GM12865 (cell line): ENCODE measurements at regions not wholly inside any gene's neighbourhood (a gene's known extent, or its start where the extent isn't known, plus 50 kb on each side); places are given as distances from the start of the nearest gene placed in this dataset.

Experiments used
- DNase-seq: peaks from one replicate; pipeline ENCODE4 v3.0.0; 2010; ENCODE audit warnings: low read depth
- H3K4me3 ChIP-seq: 2 replicates; pipeline ENCODE4 v1.5.1; 2011; ENCODE audit warnings: mild to moderate bottlenecking, low read depth, low read length, control low read depth
- TF ChIP-seq, protein P1 (sequence below): IDR thresholded peaks from 2 replicates; pipeline ENCODE4 v1.5.1; 2011; ENCODE audit warnings: low read length, control low read depth, low read depth, inconsistent platforms; ENCODE audit not compliant: insufficient read depth; ENCODE audit errors: missing control alignments

DNA sequence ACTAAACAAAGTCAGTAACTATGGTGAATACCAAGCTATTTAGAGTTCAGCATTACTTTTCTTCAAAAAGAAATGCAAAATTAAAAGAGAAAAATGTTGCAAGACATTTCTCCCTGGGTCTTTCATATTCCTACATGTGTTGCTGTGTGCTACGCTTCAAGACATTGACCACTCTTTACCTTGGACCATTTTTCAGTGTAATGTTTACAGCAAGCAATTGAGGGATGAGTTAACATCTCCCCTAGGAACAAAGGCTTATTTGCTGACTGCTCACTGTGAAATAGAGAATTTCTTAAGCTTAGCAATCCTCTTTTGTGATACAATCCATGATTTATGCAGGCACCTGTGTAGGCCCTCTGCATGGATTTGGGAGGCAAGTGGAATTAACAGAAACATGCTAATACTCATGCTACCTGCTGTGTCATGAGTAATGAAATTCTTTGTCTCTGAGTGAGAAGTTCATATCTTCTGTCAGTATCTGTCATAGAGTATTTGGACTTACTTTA is 1202.9 kb upstream of the CDH8 start:
- DNase-seq: no peak
- TF ChIP-seq, protein P1, sequence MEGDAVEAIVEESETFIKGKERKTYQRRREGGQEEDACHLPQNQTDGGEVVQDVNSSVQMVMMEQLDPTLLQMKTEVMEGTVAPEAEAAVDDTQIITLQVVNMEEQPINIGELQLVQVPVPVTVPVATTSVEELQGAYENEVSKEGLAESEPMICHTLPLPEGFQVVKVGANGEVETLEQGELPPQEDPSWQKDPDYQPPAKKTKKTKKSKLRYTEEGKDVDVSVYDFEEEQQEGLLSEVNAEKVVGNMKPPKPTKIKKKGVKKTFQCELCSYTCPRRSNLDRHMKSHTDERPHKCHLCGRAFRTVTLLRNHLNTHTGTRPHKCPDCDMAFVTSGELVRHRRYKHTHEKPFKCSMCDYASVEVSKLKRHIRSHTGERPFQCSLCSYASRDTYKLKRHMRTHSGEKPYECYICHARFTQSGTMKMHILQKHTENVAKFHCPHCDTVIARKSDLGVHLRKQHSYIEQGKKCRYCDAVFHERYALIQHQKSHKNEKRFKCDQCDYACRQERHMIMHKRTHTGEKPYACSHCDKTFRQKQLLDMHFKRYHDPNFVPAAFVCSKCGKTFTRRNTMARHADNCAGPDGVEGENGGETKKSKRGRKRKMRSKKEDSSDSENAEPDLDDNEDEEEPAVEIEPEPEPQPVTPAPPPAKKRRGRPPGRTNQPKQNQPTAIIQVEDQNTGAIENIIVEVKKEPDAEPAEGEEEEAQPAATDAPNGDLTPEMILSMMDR: no peak

DNA sequence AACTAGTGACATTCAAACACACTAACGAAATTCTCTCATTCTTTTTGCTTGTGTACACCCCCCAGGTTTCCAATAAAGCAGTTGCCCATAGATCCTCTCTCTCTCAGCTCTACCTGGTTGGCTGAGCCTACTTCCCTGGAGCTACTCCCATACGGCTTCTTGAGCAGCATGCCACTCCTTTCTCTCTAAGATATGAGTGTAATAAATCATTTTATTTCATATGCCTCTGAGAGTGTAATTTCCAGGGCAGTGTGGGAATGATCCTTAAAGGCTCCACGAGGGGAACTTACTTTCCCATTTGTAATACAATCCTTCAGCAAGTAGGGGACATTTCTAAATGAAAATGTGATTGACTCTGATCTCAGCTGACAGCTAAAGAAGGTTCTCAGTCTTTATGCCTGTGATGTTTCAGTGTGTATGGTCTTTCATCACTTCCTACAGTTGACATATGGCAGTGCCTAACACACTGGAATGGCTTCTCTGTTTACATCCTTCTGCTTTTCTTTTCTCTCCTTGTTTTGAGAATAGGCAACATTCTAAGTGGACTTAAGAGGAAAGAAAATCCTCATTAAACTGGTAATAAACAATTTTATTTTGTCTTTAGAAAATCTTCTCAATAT is 1194.3 kb upstream of the CDH8 start:
- H3K4me3 ChIP-seq: no peak overlapping the region
- DNase-seq: no peak
- TF ChIP-seq, protein P1: no peak

More for the DNA sequence above, 1202.9 kb upstream of the CDH8 start:
- no peak overlapping the region for H3K4me3 ChIP-seq

- H3K4me3 ChIP-seq: no peak overlapping the region
- no peak for DNase-seq
- TF ChIP-seq, protein P1: no peak
Observed at GRCh38 chr16:63228259-63228658, 1192.0 kb upstream of the CDH8 start.

DNA sequence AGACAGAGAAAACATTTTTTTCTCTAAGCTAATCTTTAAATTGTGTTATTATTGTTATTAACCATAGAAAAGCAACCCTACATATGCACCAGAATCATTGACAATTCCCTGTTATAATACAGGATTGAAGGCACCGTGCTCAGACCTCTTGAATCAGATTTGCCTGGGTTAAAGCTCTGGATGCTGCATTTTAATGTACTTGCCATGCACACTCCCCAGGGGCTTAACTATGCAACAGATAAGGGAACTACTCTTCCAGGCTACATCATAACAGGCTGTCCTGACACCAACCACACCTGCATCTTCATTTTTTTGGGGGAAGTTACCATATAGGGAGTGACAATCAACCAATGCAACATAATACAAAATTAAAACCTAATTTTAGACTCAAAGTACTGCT is 1187.6 kb upstream of the CDH8 start:
- H3K4me3 ChIP-seq: no peak overlapping the region
- no peak for DNase-seq
- TF ChIP-seq, protein P1: no peak

GRCh38 chr16:63216696-63217423 is 1180.6 kb upstream of the CDH8 start:
- no peak overlapping the region for H3K4me3 ChIP-seq
- TF ChIP-seq, protein P1: no peak
- no peak for DNase-seq

DNA sequence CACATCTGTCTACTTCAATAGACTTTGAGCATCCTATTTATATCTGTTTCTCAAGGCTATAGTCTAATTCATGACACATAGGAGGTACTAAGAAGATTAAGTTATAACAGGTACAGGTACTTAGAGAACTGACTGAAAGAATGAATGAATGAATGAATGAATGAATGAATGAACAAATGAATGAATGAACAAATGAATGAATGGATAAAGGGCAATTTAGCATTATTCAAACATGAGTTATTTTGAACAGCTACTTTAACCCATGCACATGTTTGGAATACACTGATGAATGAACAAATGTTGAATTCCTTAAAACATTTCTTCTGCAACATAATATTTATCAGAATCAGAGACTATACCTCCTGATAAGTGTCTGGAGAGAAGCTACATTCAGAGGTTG is 1165.6 kb upstream of the CDH8 start:
- DNase-seq: no peak
- H3K4me3 ChIP-seq: no peak overlapping the region
- TF ChIP-seq, protein P1: no peak
